Activated T-cell treated with anti-CD3 and anti-CD28 coated beads, Interleukin-2, amount 50 U/mL, for 48 hours (primary cell): ENCODE measurements at regions not wholly inside any gene's neighbourhood (a gene's known extent, or its start where the extent isn't known, plus 50 kb on each side); places are given as distances from the start of the nearest gene placed in this dataset.

ENCODE experiments used
- DNase-seq, 2 experiments: peaks; one replicate each; pipeline ENCODE4 v3.0.0-alpha.2; 2020

DNA sequence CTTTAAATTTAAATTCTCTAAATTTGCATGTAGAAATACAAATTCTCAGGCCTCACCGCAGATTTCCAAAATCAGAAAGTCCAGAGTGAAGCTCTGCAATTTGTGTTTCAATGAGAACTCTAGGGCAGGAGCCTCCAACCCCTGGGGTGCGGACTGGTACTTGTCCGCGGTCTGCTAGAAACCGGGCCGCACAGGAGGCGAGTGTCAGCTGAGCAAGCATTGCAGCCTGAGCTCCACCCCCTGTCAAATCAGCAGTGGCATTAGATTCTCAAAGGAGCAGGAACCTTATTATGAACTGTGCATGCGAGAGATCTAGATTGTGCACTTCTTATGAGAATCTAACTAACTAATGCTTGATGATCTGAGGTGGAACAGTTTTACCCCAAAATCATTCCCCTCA, 203.0 kb upstream of the PCSK2 start:
- DNase-seq, result no peak

- DNase-seq, result no peak
These were observed 202.2 kb upstream of the PCSK2 start for GRCh38 chr20:17024513-17025119.

GRCh38 chr20:17026346-17026745, 200.5 kb upstream of the PCSK2 start:
- DNase-seq, result no peak

DNA sequence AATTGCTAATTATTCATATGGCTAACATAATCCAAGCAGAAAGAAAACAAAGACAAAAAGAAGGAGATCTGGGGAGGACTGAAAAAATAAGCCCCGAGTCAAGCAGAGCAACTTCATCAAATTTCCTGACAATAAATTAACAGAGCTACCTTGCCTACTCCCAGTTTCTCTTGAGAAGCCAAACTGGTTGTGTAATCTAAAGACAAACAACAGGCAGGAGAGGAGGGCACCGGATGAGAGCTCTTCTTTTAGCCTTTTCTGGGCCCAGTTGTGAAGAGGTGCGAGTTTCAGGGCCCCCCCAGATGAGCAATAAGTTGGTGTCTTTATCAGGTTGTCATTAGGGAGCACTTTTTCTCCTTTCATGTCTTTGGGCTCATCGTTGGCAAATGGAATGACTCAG, 197.1 kb upstream of the PCSK2 start:
- DNase-seq, result no peak

GRCh38 chr20:17036541-17036940, 190.3 kb upstream of the PCSK2 start:
- DNase-seq, result no peak

DNA sequence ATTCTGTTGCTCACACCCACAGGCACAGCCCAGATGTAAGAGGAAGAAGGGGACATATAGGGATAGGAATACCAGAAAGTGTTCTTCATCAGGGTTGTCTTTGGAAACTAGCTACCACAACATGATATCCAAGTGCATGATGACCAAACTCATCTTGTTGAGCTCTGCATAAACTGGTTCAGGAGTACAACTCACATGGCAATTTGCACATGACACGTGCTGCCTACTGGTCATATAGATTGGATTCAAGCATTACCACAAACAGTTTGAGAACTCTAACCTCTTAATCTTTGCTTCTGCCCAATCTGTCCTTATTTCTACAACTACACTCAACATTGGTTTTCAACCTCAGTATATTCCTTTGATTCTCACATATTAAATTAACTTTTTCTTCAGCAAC, 184.7 kb upstream of the PCSK2 start:
- no peak for DNase-seq

DNA sequence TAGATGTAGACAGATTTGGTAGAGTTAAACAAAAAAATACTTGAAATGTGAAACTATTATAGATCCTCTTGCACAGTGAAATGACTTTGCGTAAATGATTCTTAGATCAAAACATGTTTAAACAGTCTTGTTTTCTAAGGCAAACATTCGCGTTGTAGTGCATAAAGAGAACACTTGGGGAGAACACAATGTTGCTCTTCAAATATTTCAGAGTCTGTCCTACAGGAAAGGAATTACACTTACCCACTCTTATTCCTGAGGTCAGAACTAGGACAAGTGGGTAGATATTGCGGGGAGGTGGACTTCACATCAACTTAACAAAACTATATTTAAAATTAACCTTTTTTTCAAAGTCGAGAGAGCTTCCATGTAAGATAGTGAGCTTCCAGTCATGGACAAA, 183.5 kb upstream of the PCSK2 start:
- DNase-seq, result no peak

- DNase-seq, result no peak
These were observed 181.9 kb upstream of the PCSK2 start for GRCh38 chr20:17044891-17045290.

DNA sequence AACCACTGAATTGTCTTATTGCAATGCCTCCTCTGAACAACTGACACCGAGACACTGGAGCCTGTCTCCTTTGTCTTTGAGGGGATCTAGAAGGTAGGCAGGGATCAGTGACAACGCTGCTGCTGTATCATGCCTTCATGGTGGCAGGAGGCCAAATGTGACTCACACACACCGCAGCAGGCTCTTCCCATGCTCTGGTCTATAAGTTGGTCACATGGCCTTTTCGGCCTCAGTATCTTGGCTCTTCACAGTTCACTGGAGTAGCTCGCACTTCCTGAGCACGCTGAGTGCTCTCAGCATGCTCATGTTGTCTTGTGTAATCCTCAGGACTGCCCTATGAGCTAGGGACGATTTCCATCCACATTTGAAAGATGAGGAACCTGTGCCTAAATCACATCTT, 167.4 kb upstream of the PCSK2 start:
- DNase-seq, result no peak

GRCh38 chr20:17061715-17062114, 165.1 kb upstream of the PCSK2 start:
- DNase-seq, result no peak

DNA sequence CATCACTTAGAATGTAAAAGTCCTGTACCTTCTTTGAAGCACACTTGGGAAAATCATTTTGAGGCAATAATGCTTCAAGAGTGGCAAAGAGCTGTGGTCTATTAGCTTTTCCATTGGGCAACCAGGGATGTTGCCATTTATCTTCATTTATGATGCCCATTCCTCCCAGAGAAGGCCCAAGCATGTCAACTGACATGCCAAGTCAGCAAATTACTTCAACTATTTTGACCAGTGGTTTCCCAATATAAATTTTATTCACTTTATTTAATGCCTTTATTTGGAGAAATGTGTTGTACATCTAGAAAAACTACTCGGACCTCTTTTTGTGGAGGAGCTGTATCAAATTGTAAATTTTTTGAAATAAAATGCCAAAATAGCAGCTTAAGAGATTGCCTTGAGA, 164.1 kb upstream of the PCSK2 start:
- DNase-seq, result no peak

GRCh38 chr20:17066902-17067301, 159.9 kb upstream of the PCSK2 start:
- no peak for DNase-seq

DNA sequence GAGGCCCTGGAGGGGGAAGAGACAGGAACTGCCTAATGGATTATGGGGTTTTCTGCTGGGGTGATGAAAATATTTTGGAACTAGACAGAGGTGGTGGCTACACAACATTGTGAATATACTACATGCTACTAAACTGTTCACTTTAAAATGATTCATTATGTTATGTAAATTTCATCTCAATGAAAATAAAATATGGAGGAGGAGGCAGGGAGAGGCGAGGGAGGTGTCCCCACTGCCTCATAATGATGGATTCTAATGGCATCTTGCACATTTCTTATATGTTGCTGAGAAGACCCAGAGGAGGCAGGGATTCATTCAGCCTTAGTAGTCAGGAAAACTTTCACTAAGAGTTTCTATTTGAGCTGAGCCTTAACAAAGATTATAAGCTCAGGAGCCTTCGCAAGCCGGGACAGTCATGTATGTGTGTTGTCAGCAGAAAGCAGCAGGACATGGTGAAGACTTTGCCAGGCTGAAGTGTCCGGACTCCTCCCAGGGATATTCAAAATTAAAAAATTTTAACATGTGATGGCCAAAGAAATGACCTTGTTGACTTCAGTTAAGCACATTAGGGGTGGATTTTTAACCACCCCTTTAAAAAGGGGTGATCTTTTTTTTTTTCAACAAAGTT, 158.6 kb upstream of the PCSK2 start:
- no peak for DNase-seq

- DNase-seq, result no peak
These were observed 149.8 kb upstream of the PCSK2 start for GRCh38 chr20:17077030-17077429.

DNA sequence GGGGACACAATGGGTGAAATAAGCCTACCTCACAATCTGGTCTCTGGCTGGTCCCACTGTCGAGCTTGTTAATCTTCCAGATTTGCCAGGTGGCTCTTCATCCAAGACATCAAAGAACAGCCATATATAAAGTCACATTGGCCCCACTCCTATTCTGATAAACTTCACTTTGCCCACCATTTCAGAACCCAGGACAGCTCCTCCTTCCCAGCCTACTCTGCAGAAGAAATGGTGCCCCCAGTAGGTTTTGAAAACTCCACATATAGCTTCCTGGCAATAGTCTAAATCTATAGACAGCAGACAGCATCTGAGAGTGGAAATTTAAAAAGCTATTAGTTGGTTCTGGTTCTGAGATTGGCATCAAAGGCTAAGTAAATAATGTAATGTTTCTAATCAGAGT, 143.1 kb upstream of the PCSK2 start:
- DNase-seq, result no peak

- no peak for DNase-seq
These were observed 141.9 kb upstream of the PCSK2 start for GRCh38 chr20:17084909-17085308.

- DNase-seq, result no peak
These were observed 133.1 kb upstream of the PCSK2 start for GRCh38 chr20:17093782-17094181.

- no peak for DNase-seq
These were observed 129.2 kb upstream of the PCSK2 start for GRCh38 chr20:17097603-17098002.

GRCh38 chr20:17100506-17100905, 126.3 kb upstream of the PCSK2 start:
- no peak for DNase-seq

GRCh38 chr20:17107127-17107526, 119.7 kb upstream of the PCSK2 start:
- no peak for DNase-seq

DNA sequence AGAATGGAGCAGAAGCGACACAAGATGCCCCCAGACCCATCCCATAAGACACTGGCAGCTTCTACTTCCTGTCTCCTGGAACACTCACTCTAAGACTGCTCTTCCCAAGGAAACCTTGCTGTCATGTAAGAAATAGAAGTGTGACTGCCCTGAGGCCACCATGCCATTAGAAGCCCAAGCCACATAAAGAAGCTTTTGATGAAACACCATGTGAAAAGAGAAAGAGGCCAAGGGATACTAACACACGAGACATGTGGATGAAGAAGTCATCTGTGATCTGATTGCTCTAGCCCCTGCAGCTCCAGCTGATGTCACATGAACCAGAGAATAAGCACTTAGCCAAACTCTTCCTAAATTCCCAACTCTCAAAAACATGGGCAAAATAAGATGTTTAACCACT, 117.9 kb upstream of the PCSK2 start:
- no peak for DNase-seq

DNA sequence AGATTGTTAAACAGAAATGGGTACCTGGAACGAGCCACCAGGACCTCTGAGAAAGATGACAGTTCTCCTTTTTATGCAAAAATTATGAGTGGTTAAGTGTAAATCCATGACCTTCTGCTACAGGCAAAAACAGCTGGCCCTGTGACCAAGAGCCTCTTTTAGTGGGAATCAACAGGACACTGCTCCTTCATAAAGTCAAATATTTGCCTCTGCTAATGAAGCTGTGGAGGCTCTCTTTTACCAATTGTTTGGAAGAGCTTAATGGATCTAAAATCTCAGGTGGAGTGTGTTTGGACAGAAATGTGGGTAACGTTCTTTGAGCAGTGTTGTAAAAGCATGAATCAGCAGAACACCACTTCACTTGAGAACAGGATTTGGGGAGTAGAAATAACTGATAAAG, 117.5 kb upstream of the PCSK2 start:
- DNase-seq, result no peak

DNA sequence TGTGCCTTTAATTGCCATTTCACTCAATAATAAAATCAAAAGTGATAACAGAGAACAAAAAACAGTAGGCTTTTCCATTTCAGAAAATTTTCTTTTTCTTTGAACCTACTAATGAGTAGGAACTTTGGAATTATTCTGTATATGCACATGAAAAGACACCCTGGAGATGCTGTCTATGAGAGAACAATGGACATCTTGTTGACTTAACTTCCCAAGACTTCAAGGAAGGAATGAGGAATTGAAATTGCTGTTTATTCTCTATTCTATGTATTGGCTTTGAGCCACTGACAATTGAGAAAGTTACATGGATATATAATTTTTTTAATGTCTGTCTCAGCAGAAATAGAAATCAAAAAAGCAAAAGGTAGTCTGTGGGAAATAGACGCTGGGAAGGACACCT, 98.6 kb upstream of the PCSK2 start:
- no peak for DNase-seq

- no peak for DNase-seq
These were observed 97.8 kb upstream of the PCSK2 start for GRCh38 chr20:17129089-17129488.

GRCh38 chr20:17137692-17138091, 89.1 kb upstream of the PCSK2 start:
- DNase-seq, result no peak
